Inflammatory macrophage (primary cell): ENCODE measurements at regions not wholly inside any gene's neighbourhood (a gene's known extent, or its start where the extent isn't known, plus 50 kb on each side); places are given as distances from the start of the nearest gene placed in this dataset.
A peak's percentile ranks its signal among the peaks of the same experiment; 100 is the strongest.
"Not testable (repeated sequence)": the region's sequence is repeated elsewhere in the genome, so short reads cannot be mapped to it uniquely, and the experiment has no call there.

ENCODE experiments used
- DNase-seq, 2 donors: peaks; one replicate each; pipeline ENCODE4 v3.0.0-alpha.2; 2020 to 2022

DNA sequence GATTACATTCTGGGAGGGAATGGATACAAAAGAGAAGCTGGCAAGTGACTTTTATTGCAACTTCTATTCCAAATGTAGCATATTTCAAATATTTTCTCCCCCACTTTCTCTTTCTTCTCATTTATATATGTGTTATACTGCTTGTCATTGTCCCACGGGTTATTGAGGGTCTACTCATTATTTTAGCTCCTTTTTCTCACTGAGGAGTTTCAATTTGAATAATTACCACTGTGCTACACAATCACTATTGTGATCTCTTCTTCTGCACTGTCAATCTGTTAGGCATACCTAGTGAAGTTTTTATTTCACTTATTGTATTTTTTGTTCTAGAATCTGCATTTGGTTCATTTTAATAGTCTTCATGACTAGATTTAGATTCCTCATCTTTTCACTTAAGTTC, 339.7 kb downstream of the PTPRC start:
- DNase-seq, result no peak

- DNase-seq, result peak in 1 of 2 donors; percentile 19
Measured at GRCh38 chr1:198986036-198986435, 347.2 kb downstream of the PTPRC start.

DNA sequence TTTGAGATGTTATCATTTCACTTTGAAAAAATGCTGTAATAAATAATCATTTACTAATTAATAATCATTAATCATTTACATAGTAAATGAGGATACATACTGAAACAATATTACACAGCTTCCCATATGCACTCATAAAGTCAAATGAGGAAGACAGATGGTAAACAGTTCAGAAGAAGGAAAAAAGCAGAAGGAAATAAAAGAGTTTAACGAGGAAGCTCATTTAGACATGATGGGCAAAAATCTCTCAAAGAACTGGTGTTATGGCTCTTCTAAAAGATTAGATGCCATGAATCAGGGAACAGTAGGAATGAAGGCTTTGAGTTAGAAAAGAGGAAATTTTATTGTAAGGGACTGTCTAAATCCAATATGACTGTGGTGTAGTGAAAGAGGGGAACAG, 347.6 kb downstream of the PTPRC start:
- DNase-seq, result peak in 1 of 2 donors; percentile 29

DNA sequence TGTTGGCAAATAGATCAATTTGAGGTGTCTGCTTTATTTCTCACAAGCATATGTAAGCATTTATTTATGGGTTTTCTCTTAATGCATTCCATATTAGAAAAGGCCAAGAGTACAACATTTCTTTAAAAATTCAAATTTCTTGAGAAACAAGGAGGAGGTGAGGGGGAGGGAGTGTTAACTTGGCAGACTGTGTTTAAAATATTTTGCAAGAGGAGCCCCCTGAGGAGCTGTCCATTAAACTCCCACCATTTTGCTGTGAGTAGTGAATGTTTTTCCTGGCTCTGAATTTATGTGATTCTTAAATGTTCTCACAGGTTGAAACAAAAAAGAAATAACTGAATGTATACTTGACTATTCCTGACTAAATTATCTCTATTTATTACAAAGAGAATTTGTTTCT, 363.8 kb downstream of the PTPRC start:
- no peak for DNase-seq

DNA sequence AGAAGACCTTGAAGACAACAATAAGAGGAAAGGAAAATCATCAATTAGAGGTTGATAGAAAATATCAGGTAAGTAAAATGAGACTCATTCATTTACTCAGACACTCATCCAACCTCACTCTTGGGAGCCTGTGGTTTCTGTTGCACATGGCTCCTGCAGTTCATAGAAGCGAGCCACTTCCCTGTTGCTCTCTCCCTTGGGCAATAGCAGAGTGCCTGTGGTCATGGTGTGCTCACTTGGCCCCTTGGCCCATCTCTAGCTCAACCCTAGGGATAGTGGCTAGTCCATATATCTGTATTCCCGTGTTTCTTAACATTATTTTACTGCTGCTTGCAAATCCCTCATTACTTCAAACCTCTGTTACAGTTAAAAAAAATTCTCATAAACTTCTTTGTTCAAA, 368.6 kb downstream of the PTPRC start:
- DNase-seq, result peak; percentile 61 to 67

DNA sequence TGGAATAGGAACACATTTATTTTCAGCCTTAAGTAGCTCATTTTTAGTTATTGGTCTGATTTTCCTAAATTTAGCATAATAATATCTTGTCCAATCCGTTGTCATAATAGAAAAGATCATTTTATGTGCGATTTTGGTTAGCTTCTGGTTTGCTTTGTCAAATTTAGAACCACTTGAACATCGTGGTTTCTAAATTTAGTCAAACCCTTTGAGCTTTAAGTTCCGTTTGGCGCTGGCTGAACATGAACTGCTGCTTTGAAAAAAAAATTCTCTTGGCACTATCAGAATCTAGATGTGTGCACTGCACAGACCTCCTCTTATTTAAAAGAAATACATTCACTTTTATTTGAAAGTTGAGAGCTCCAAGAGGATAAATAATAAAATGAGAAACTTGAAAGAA, 370.6 kb downstream of the PTPRC start:
- DNase-seq, result no peak

DNA sequence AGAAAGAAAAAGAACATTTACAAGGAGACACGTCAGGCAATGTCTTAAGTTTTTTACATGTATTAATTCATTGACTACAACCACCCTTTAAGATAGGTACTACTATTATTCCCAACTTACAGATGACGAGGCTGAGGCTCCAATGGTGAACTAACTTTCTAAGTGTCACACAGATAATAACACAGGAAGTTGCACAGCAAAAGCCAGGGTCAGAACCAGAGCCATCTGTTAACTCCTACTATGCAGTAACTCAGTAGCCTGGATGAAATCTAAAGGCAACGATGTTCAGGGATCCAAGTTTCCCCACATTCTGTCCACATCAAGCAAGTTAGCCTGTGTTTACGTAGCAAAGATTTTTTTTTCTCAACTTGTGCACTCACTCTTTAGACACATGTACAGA, 371.7 kb downstream of the PTPRC start:
- no peak for DNase-seq

DNA sequence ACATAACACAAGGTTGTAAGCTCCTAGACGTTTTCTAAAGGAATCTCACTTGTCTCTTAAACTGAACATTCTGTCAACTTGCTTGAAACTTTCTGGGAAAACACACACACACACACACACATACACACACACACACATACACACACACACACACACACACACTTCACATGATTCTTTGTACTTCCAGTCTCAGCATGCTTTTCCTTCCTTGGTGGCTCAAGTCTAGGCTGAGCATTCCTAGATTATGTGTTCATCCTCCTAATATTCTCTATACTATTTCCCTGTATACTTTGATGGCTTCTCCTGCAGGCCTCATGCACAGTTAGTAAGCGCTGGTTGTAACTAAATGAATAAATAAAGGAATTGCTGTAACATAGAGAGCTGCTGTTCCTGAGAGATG, 372.1 kb downstream of the PTPRC start:
- DNase-seq, result no peak

DNA sequence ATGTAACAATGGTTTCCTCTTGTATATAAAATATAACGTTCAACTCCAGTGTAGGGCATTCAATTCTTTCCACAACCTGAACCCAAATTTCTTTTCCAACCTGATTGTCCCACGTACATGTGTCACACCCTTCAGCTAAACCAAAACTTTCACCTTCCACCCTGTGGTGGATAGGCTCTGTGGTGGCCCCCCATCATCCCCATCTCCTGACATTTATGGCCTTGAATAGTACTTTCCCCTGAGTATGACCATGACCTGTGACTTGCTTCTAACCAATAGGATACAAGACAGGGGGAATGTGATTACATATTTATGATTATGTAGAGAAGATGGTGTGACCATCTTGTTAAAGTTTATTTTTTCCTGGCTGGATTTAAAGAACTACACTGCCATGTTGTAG, 377.0 kb downstream of the PTPRC start:
- no peak for DNase-seq

DNA sequence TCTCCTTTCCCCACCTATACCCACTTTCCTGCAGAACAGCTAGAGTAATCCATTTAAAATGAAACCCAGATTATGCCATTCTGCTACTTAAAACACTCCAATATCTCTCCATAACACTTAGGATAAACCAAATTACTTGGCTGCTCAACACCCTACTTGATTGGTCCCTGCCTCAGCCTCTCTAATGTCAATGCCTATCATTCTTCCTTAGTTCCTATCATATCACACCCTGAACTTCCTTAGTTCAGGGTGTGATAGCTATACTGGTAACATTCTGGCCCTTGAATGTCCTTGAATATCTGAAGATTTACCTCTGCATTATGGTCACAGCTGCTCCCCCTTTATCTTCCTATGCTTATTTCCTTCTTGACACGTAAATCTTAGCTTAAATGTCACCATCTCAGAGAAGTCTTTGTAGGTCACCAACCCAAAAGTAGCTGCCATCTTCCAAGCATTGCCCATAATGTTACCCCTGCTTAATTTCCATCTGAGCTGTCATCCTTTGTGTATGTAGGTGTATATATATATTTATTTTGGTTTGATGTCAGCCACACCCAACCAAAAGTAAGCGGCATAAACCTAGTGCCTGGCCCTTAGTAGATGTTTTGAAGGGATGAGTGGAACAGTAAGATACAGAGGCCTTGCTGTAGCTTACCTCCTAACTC, 379.8 kb downstream of the PTPRC start:
- DNase-seq, result no peak

DNA sequence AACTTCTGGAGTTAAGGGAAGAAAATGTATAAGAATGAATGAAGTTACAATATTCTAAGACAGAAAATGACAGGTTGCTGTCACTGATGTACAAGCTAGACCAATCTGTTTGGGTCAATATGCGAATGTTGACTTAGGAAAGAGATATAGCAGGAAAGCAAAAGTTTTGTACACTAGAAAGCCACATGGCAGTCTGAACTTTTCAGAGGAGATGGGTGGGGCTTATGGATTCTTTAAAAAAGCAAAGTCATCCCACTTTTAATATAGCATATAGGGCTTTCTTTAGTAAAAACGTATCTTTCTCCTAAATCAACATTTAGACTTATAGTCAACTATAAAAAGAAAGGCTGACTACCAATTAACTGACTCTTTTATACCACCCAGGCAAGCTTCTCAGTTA, 381.2 kb downstream of the PTPRC start:
- DNase-seq, result no peak

- DNase-seq, result no peak
Measured at GRCh38 chr1:199020904-199021303, 382.1 kb downstream of the PTPRC start.

DNA sequence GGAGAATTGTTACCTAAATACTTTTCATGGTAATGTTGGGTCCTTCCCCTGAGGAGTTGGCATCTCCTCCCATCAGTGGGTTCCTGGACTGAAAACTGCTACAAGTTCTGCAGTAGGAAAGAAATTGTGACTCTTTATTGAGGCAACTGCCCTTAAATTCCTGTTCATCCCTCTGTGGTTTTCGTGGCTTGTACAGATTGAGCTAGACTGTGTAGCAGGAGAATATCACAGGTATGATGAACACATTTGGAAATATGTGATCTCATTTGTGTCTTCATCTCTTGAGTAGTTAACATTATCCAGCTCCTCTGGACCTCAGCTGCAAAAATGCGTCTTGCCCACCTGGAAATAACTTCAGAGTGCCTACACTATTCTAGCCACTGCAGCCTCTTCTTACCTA, 390.6 kb downstream of the PTPRC start:
- DNase-seq, result no peak

- no peak for DNase-seq
Measured at GRCh38 chr1:199029855-199030254, 391.0 kb downstream of the PTPRC start.

DNA sequence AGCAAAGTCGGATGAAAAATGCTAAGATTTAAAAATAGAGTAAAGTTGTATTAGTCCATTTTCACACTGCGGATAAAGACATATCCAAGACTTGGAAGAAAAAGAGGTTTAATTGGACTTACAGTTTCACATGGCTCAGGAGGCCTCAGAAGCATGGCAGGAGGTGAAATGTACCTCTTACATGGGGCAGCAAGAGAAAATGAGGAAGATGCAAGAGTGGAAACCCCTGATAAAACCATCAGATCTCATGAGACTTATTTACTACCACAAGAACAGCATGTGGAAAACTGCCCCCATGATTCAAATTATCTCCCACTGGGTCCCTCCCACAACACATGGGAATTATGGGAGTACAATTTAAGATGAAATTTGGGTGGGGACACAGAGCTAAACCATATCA, 391.7 kb downstream of the PTPRC start:
- not testable (repeated sequence) for DNase-seq

DNA sequence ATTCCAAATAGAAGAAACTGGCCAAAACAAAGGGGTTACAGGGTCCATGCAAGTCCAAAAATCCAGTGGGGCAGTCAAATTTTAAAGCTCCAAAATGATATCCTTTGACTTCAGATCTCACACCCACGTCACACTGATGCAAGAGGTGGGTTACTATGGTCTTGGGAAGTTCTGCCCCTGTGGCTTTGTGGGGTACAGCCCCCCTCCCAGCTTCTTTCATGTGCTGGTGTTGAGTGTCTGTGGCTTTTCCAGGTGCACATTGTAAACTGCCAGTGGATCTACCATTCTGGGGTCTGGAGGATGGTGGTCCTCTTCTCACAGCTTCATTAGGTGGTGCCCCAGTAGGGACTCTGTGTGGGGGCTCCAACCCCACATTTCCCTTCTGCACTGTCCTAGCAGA, 392.3 kb downstream of the PTPRC start:
- not testable (repeated sequence) for DNase-seq

GRCh38 chr1:199032479-199032878, 393.6 kb downstream of the PTPRC start:
- DNase-seq, result not testable (repeated sequence)

DNA sequence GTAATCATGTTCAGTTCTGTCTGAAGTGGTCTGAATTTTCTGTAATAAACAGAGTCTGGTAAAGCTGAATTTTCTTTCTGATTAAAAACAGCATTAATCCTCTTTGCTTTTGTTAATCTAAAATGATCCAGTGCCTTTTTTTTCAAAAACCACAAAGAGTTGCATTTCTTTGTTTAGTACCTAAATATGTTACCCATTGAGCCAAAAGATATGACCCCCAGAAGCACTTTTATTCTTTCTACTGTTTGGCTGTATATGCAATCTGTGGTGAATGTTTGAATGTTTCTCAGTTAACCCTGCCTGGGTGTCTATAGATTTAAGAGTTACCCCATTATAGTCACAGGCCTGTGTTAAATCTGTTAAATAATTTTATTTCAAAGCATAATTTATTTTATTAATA, 394.8 kb downstream of the PTPRC start:
- no peak for DNase-seq

GRCh38 chr1:199038156-199038555, 399.3 kb downstream of the PTPRC start:
- no peak for DNase-seq

GRCh38 chr1:199040076-199040905, 401.5 kb downstream of the PTPRC start:
- DNase-seq, result no peak

DNA sequence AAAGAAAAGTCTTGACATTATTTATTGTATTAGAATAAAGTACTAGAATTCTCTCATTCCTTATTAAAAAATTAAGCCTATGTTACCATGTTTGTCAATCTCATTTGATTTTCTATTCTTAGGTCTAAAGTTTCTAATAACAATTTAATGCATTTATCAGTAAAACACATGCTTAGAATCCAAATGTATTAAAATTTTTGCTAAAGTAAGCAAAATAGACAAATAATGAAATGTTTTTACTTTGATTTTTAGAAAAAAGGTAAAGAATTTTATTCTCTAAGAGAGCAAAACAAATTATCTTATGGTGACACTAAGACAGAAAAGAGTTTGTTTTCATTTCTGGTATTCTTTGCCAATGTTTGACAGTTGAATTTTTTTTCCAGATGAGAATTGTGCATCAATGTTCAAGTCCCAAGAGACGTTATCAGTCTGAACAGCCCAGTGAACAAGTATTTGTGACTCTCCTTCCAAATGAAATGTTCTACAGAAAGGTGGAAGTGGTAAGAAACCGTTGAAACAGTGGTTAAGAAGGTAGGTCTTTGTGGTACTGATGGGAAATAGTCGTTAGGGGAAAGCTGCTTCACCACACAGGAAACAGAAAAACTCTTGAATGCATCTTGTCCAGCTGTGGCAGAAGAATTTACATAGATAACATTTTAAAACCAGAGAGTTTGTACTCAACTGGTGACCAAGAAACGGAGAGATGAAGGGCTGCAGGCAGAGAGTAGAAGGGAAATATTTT, 402.5 kb downstream of the PTPRC start:
- no peak for DNase-seq

DNA sequence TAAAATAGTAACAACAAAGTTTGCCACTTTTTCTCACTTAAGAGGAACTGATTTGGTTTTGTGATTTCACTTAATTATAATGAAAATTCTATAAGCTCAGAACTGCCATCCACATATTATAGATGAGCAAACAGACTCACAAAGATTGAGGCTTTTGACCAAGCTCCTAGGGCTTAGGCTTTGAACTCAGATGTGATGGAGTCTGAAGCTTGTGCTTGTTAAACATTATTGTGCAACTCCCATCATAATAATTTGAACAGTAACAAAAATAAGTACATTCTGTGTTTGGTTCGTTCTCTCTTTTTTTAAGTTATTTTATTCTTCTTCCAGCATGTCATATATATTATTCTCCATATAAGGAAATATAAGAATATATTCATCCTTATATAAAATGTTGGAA, 403.4 kb downstream of the PTPRC start:
- no peak for DNase-seq

- no peak for DNase-seq
Measured at GRCh38 chr1:199044191-199044590, 405.4 kb downstream of the PTPRC start.

GRCh38 chr1:199046618-199047017, 407.8 kb downstream of the PTPRC start:
- no peak for DNase-seq
